HEK293T (cell line): ENCODE measurements at regions not wholly inside any gene's neighbourhood (a gene's known extent, or its start where the extent isn't known, plus 50 kb on each side); places are given as distances from the start of the nearest gene placed in this dataset.

Experiments
- ELF4 ChIP-seq: fragments of 450-650 bp; IDR thresholded peaks from 2 replicates; pipeline ENCODE4 v1.6.1; 2017; ENCODE audit warnings: antibody characterized with exemption
- FOXM1 ChIP-seq: fragments of 450-650 bp; IDR thresholded peaks from 2 replicates; pipeline ENCODE4 v1.6.1; 2017; ENCODE audit warnings: mild to moderate bottlenecking, borderline replicate concordance
- LEF1 ChIP-seq: fragments of 450-650 bp; IDR thresholded peaks from 2 replicates; pipeline ENCODE4 v1.6.1; 2017; ENCODE audit warnings: mild to moderate bottlenecking, borderline replicate concordance
- SP1 ChIP-seq: fragments of 450-650 bp; IDR thresholded peaks from 2 replicates; pipeline ENCODE4 v1.6.1; 2017

DNA sequence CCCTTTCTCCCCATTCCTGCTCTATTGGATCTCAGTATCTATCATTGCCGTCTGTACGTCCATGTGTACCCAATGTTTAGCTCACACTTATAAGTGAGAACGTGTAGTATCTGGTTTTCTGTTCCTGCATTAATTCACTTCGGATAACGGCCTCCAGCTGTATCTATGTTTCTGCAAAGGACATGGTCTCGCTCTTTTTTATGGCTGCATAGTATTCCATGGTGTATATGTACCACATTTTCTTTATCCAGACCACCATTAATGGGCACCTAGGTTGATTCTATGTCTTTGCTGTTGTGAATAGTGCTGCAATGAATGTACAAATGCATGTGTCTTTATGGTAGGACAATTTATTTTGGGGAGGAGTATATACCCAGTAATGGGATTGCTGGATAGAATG, 94.4 kb upstream of the MPP7 start:
- TF ChIP-seq SP1, result no peak
- no peak for TF ChIP-seq LEF1
- no peak for TF ChIP-seq ELF4
- no peak for TF ChIP-seq FOXM1
